SK-N-SH treated with all-trans-retinoic acid at 6 μM for 48 hours (cell line): ENCODE measurements at regions not wholly inside any gene's neighbourhood (a gene's known extent, or its start where the extent isn't known, plus 50 kb on each side); places are given as distances from the start of the nearest gene placed in this dataset.

Source experiments
- PPARA ChIP-seq: fragments of 250-450 bp; sonication (Bioruptor Pico); IDR thresholded peaks from 2 replicates; pipeline ENCODE4 v1.5.0; 2020; ENCODE audit warnings: mild to moderate bottlenecking, borderline replicate concordance
- ZFP30 ChIP-seq: fragments of 450-650 bp; formaldehyde crosslinking; IDR thresholded peaks from 2 replicates; pipeline ENCODE4 v1.5.0; 2022; ENCODE audit warnings: mild to moderate bottlenecking, moderate library complexity

- TF ChIP-seq PPARA, result no peak
- no peak for TF ChIP-seq ZFP30 (CRISPR knock-in tag)
These were observed 166.4 kb upstream of the PPP1R3A start for GRCh38 chr7:114085313-114085591.
